ENCODE measurements at regions not wholly inside any gene's neighbourhood (a gene's known extent, or its start where the extent isn't known, plus 50 kb on each side); places are given as distances from the start of the nearest gene placed in this dataset.

DNA sequence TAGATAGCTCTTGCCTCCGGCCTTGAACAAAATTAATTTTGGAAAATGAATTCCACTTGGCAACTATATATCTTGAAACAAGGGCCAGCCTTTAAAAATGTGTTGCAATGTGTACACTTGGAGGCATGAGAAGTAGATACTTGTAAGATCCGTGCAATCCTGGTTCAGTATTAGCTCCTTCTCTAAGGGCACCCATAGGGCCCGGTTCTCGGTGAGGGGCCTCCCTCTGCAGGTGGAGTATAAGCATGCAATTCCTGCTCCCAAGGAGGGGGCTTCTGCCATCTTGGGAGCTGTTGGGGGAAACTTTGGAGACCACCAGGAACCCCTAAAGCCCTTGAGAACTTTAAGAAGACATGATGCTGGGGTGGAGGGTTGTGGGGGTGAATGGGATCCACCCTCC is 388.7 kb upstream of the RGMA start:
- DNase-seq = no peak

- DNase-seq = no peak
Observed at GRCh38 chr15:93477188-93477587, 388.2 kb upstream of the RGMA start.

- no peak for DNase-seq
Observed at GRCh38 chr15:93476491-93477177, 387.6 kb upstream of the RGMA start.

- DNase-seq = no peak
Observed at GRCh38 chr15:93474728-93475127, 385.7 kb upstream of the RGMA start.

DNA sequence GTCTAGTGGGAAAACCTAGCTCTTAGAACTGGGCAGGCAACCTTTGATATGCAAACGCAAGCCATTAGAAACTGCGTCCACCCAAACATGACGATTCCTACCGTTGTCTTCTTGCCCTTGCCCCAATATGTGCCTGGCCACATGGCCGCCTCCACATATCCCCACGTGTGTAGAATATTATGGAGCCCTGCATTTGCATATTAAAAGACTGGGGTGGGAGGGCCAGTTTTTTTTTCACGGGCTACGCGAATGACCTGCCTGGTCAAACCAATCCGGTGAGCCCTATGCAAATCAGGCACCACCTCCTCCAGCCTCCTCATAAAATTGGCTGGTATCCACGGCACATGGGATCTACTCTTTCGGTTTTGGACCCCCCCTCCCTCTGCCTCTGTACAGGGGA is 381.0 kb upstream of the RGMA start:
- DNase-seq = no peak

DNA sequence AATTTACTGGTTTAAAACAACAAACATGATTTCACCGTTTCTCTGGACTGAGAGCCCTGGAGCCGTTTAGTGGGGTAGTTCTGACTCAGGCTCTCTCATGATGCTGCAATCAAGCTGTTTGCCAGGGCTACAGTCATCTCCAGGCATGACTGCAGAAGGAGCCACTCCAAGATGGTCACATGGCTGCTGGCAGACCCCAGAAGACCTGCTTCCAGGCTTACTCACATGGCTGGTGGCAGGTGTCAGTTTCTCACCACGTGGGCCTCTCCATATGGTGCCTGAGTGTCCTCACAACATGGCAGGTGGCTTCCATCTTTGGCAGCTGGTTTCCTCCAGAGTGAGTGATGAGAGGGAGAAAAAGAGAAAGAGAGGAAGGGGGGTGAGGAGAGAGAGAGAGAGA is 378.3 kb upstream of the RGMA start:
- peak; percentile 71 for DNase-seq

GRCh38 chr15:93466380-93466779 is 377.4 kb upstream of the RGMA start:
- no peak for DNase-seq

- no peak for DNase-seq
Observed at GRCh38 chr15:93462690-93463089, 373.7 kb upstream of the RGMA start.

DNA sequence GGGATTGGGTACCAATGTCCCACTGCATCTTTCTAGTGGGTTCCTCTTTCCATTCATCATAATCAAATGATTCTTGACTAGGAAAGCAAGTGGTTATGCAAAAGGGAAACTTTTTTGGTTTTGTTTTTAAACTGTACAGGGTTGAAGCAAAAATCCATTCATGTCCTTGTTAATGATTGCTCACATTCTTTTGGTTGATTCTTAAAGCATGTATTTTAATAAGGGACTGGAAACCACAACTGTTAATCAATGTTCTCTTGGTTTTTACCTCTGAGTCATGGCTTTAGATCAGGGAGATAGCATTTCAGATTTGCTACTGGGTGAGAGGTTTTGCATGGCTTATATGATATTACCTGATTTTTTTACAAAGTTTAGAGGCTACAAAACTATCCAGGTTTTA is 371.7 kb upstream of the RGMA start:
- peak; percentile 68 for DNase-seq

DNA sequence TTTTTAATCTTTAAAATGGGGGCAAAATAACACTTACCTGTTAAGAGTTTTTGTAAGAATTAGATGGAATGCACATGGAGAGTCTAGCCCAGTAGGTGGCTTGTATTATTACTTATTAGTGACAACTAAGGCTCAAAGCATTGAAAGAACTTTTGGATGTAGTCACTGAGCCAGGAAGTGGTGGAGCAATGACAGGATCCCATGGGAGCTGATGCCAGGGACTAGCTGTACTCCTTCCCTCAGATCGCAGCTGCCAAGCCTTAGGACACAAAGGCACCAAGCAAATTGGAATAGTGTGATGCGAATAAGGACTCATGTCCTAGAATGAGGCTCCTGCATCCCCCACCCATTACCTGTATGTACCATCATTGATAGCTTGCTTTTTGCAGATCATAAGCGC is 370.4 kb upstream of the RGMA start:
- DNase-seq = no peak

- no peak for DNase-seq
Observed at GRCh38 chr15:93458597-93458996, 369.6 kb upstream of the RGMA start.

DNA sequence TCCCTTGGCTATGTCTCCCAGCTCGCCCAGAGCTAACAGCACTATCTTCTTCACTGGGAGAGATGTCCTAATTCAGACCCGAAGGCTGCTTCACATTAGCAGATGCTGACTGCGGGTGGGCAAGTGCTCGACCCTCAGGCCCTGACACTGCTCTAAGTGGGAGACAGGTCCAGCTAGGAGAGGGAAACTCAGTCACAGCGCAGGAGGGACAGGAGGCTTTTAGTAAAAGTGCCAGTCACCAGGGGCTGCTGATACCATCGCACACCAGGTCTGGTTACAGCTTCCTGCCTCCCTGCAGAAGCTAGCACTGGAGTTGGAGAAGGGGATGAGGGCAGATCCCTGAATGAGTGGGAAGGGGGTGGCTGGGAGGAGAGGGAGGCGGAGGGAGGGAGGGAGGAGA is 365.8 kb upstream of the RGMA start:
- no peak for DNase-seq

DNA sequence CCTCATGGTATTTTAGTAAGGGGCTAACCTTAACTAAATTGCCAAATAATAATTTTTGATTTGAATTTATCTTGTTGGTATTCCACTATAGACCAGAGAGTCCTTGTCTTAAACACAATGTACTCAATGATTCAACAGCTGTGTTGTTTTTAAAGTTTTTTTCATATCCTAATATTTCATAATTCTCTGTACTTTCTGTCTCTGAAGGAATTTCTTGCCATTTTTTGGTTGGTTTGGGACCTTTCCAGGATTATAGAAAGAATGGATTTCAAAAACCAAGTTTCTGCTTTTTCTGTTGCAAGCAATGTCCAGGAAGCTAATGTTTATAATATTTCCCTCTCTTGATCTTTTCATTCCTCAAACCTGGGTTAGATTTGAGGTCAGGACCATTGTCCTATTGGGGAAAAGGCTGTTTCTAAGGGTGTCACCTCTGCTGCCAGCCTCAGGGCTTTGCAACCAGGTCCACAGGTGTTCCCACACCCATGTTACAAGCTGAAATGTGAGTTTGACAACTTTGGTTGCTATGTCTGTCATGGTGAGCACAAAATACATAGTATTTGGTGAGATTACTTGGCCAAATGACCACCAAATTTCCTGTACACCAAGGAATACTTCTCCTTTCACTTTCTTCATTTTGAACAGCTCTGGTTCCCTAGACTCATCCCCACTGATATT is 363.7 kb upstream of the RGMA start:
- DNase-seq = peak; percentile 8

DNA sequence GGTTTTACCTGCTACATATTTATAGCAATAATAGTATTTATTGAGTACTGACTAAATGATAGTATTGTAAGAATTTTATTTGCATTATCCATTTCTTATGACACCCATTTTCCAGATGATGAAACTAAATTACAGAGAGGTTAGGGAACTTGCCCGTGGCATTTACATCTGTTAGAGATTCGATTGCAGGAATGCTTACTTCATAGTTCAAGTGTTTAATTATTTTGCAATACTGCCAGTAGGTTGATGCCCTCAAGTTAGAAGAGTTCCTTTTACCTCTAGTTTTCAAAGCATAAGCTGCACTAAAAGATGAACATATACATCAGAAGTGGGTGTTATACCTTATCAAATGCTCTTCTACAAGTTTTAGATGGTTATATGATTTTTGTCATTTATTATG is 362.8 kb upstream of the RGMA start:
- no peak for DNase-seq

GRCh38 chr15:93451265-93451664 is 362.3 kb upstream of the RGMA start:
- DNase-seq = no peak

DNA sequence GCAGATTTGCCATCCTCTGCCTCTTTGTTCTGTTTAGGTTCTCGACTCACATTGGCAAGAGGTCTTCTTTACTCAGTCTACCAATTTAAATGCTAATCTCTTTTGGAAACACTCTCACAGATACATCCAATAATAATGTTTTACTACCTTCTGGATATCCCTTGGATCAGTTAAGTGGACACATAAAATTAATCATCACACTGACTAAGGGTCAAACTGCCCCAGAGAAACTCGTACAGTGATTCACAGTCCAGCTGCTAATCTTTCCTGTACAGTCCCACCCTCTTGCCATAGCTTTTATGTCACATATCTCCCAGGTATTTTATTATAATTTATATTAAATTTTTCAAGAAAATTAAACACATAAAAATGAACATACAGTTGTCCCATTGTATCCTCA is 360.8 kb upstream of the RGMA start:
- no peak for DNase-seq

GRCh38 chr15:93438310-93438709 is 349.3 kb upstream of the RGMA start:
- DNase-seq = no peak

- no peak for DNase-seq
Observed at GRCh38 chr15:93432474-93432873, 343.5 kb upstream of the RGMA start.

DNA sequence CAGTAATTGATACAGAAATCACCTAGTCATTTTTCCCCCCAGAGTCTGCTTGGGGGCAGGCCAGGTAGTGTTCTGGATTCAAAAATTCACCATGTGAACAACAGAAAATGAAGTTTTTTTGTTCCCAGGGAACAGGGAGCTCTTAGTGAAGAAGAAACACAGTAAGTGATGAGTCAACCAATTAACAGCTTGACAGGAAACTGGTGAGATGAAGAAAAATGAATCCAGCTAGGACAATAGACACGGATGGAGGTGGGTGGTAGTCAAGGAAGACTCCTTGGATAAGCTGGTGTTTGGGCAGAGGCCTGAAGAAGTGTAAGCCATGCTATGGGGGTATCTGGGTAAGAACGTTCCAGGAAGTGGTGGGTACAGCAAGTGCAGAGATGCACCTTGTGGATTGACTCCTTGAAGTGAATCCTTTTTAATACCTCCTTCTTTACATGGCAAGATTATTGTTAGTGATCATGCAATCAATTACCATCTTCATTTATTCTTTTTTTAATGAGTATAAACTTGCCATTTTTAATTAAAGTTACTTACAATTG is 339.9 kb upstream of the RGMA start:
- DNase-seq = no peak

DNA sequence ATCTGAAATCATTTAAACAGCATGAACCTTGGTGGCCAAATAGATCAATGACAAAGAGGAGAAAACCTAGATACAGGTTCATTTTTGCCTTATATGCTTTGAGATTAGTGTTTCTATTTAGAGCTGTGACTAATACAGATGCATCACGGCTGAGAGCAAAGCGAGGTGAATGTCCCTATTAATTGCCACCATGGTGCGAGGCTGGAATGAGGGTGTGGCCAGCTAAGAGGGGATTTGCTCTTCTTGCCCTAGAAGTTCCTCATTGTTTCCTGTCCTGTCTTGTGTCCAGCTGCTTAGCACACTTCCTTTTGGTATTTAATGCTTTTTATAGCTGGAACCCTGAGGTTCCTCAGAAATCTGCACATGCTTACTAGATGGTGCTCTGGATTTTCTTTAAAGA is 339.1 kb upstream of the RGMA start:
- no peak for DNase-seq

DNA sequence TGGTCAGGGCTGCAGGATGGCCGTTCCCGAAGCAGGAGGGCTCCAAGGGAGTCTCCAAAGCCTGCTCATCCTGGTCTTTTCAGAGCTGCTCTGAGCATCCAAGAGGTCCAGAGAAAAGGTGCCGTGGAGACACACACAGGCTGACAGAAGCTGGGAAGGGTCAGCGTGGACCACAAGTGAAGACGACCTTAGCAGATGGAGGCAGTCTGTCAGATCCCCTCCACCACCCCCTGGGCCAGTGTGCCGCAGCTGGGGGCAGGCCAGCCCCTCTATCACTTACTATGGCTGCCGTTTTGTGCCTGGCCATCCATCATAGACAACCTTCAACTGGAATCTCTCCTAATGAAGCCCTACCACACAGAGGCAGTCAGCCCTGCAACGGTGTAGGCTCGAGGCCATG is 335.1 kb upstream of the RGMA start:
- no peak for DNase-seq

GRCh38 chr15:93422476-93422875 is 333.5 kb upstream of the RGMA start:
- DNase-seq = no peak

GRCh38 chr15:93420477-93420876 is 331.5 kb upstream of the RGMA start:
- no peak for DNase-seq

- DNase-seq = no peak
Observed at GRCh38 chr15:93420050-93420452, 331.0 kb upstream of the RGMA start.

All from fibroblast of skin of abdomen (primary cell).